ENCODE measurements at regions not wholly inside any gene's neighbourhood (a gene's known extent, or its start where the extent isn't known, plus 50 kb on each side); places are given as distances from the start of the nearest gene placed in this dataset.

DNA sequence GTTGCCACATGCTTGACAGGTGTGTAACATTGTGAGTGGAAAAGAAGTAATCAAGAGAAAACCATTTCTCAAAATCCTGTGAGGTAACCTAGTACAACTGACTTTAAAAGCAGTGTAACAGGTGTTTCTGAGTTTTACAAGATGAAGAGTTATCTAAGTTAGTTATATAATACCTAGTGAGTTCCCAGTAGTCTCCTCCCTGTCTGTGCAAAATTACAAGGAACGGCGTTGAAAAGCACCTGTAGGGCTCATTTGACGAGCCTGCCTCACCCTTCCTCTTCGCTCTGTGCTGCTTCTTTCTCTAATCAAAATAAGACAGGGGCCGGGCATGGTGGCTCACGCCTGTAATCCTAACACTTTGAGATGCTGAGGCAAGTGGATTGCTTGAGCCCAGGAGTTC is 132.9 kb upstream of the SLC30A5 start:
- TF ChIP-seq EP300 (IDR thresholded peaks at IDR 0.05) (no peak), POLR2A (IDR thresholded peaks at IDR 0.05) (no peak)
- TF ChIP-seq, protein P1, sequence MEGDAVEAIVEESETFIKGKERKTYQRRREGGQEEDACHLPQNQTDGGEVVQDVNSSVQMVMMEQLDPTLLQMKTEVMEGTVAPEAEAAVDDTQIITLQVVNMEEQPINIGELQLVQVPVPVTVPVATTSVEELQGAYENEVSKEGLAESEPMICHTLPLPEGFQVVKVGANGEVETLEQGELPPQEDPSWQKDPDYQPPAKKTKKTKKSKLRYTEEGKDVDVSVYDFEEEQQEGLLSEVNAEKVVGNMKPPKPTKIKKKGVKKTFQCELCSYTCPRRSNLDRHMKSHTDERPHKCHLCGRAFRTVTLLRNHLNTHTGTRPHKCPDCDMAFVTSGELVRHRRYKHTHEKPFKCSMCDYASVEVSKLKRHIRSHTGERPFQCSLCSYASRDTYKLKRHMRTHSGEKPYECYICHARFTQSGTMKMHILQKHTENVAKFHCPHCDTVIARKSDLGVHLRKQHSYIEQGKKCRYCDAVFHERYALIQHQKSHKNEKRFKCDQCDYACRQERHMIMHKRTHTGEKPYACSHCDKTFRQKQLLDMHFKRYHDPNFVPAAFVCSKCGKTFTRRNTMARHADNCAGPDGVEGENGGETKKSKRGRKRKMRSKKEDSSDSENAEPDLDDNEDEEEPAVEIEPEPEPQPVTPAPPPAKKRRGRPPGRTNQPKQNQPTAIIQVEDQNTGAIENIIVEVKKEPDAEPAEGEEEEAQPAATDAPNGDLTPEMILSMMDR (IDR thresholded peaks at IDR 0.05), result no peak

Data from ovary (tissue), 3 donors.